GM13976 (cell line): ENCODE measurements at regions not wholly inside any gene's neighbourhood (a gene's known extent, or its start where the extent isn't known, plus 50 kb on each side); places are given as distances from the start of the nearest gene placed in this dataset.

Experiments
- DNase-seq: peaks from one replicate; pipeline ENCODE4 v3.0.0; 2012; ENCODE audit warnings: low spot score
- CTCF ChIP-seq: IDR thresholded peaks from 2 replicates; pipeline ENCODE4 v1.5.1; 2012; ENCODE audit warnings: borderline replicate concordance, mild to moderate bottlenecking; ENCODE audit not compliant: insufficient read depth; ENCODE audit errors: extremely low read depth, missing control alignments, control extremely low read depth
- in situ Hi-C: fragments of 300-500 bp; cut with MboI; formaldehyde crosslinking; loops from one replicate; pipeline ENCODE4 v1.12.0; 2022; ENCODE audit warnings: low sequenced_read_pairs, mixed read lengths, inconsistent platforms; ENCODE audit not compliant: unreplicated experiment

- in situ Hi-C loops = no loop called here
- TF ChIP-seq CTCF = no peak
- DNase-seq = no peak
These were observed 197.2 kb upstream of the POU3F3 start for GRCh38 chr2:104656571-104657163.

GRCh38 chr2:104658144-104658835 lies 195.6 kb upstream of the POU3F3 start:
- TF ChIP-seq CTCF = no peak
- in situ Hi-C loops = no loop called here
- no peak for DNase-seq

GRCh38 chr2:104658904-104659591 lies 194.9 kb upstream of the POU3F3 start:
- DNase-seq = no peak
- TF ChIP-seq CTCF = no peak
- in situ Hi-C loops = no loop called here

- DNase-seq = no peak
These were observed 192.9 kb upstream of the POU3F3 start for GRCh38 chr2:104660991-104661390.

GRCh38 chr2:104664672-104665071 lies 189.2 kb upstream of the POU3F3 start:
- no peak for DNase-seq
- in situ Hi-C loops = no loop called here
- no peak for TF ChIP-seq CTCF

More at GRCh38 chr2:104660991-104661390, 192.9 kb upstream of the POU3F3 start:
- in situ Hi-C loops = no loop called here
- no peak for TF ChIP-seq CTCF

- in situ Hi-C loops = no loop called here
- no peak for TF ChIP-seq CTCF
- no peak for DNase-seq
These were observed 185.3 kb upstream of the POU3F3 start for GRCh38 chr2:104668631-104669030.
